Stimulated activated naive CD8-positive, alpha-beta T cell treated with anti-CD3 and anti-CD28 coated beads, Interleukin-15, Interleukin-2, amounts not matched to agents 100 U/mL and 50 U/mL, for 24 hours (primary cell): ENCODE measurements at regions not wholly inside any gene's neighbourhood (a gene's known extent, or its start where the extent isn't known, plus 50 kb on each side); places are given as distances from the start of the nearest gene placed in this dataset.
"Not testable (repeated sequence)": the region's sequence is repeated elsewhere in the genome, so short reads cannot be mapped to it uniquely, and the experiment has no call there.

ENCODE experiments used
- ATAC-seq: fragments of 150-1000 bp; cut with Tn5 transposase; one replicate; pipeline ENCODE4 v1.10.0; 2021
- DNase-seq: peaks from one replicate; pipeline ENCODE4 v3.0.0; 2021

DNA sequence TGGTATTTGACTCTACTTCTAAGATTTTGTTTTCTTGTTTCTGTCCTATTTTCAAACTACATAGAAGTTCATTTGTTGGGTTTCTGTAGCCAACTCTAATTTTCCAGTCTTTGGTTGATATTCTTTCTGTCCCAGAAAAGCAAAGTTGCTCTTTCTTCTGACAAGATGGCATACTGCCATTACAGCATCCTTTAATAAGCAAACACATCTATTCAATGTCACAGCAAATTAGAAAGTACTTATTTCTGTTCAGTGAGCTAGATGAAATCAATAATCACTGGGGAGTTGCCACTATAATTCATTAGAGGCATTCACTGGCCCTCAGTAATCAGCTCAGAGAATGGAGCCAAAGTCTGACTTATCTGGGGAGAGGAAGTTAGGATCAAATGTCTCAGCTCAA lies 1258.0 kb upstream of the IGFBP7 start:
- ATAC-seq, result no peak

DNA sequence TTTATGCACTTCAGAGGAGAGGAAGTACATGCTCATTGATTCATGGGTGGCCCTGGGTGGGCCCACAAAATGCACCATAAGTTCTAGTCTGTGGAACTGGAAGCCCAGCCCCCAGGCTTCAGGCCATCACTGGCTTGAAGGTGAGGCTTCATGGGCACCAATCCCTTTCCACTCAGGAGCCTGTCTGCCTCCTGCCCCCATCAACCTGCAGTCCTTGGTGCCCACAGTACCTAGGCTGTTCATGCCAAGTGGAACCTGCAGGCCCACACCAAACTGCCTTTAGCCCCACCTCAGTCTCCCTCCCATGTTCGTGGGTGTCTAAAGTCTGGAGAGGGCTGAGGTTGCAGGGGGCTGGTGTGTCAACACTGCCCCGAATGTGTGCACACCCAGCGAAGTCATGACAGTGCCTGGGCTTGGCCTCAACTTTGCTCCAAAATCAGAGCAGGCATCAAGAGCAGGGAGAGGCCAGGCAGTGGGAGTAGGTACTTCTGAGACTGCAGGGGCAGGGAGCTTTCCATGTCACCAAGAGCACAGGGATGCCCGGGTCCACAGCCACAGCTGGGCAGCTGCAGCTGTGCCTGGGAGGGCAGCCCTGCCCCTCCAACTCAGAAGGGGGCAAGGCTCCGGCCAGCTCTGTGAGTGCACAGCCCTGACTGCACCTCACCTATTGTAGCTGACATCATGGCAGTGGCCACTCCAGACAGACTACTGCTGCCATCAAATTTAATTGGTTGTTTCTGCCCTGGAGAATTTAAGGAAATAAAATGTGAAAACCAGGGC lies 1250.4 kb upstream of the IGFBP7 start:
- DNase-seq (no peak), ATAC-seq (no peak)

More for the DNA sequence above, 1258.0 kb upstream of the IGFBP7 start:
- no peak for DNase-seq

DNA sequence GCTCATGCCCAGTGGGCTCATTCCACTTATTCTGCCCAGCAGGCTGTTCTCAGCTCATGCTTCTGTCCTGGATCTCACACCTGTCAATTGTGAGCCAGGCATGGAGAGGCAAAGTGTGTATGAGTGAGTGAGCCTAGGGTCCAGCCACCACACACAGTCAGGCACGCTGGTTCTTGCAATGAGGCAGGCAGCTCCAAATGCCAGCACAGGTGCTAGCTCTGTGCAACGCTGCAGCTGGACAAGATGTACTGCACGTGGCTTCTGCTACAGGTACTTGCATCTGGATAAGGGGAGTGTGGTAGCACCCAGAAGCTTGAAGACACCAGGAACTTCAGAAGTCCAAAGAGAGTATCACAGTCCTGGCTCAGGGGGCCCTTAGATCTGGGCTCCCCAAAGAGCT lies 1249.4 kb upstream of the IGFBP7 start:
- no peak for ATAC-seq
- no peak for DNase-seq

DNA sequence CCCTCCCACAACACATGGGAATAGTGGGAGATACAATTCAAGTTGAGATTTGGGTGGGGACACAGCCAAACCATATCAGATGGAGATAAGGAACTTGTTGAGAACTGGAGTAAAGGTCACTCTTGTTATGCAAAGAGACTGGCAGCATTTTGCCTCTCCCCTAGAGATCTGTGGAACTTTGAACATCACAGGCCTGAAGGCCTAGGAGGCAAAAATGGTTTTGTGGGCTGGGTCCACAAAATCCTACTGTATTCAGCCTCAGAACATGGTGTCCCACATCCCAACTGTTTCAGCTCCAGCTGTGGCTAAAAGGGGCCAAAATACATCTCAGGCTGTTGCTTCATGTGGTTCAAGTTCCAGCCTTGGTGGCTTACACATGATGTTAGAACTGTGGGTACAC lies 1247.8 kb upstream of the IGFBP7 start:
- DNase-seq (no peak), ATAC-seq (no peak)

DNA sequence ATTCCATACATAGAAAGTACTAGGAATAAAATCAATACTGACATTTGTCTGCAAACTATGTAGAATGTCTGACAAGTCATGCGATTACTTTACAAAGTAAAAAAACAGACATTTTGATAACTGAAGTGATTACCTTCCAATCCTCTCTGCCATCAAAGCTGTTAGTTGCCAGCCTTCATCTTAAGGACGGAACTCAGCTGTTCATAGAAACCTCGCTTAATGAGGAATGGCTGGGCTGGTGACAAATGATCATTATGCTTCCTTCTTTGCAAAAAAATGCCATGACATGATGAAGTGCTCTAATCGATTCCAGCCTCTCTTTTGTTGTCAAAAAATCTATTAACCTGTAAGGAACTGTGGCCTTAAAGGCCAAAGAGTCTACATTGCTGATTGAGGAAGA lies 1214.9 kb upstream of the IGFBP7 start:
- DNase-seq, result no peak
- ATAC-seq, result no peak

DNA sequence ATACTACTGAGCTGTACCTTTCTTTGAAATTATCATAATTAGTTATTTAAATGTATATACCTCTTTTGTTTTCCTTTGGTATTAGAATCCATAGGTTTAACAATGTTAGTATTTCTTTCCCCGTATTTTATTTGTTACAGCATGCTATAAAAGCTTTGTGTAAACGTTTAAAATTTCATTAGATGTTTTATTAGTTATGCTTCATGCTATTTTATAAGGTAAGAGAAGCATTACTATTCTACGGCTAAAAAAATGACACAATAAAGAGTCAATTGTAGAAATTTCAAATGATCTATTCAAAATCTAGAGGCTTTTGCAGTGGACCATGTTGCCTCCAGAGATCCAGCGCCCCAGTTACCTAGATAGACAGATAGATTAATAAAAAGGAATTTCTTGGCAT lies 1203.3 kb upstream of the IGFBP7 start:
- DNase-seq (no peak), ATAC-seq (no peak)

DNA sequence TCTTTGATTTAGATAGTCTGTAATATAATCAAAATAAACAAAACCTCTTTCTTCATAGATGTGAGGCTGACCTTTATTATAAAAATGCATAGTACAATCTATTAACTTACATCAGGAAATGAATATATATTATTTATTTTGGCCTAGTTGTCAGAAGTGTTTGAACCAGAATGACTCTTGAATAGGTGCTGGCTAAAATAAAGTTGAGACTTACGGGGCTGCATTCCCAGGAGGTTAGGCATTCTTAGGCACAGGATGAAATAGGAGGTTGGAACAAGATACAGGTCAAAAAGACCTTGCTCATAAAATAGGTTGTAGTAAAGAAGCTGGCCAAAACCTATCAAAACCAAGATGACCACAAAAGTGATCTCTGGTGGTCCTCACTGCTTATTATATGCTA lies 1193.3 kb upstream of the IGFBP7 start:
- no peak for DNase-seq

DNA sequence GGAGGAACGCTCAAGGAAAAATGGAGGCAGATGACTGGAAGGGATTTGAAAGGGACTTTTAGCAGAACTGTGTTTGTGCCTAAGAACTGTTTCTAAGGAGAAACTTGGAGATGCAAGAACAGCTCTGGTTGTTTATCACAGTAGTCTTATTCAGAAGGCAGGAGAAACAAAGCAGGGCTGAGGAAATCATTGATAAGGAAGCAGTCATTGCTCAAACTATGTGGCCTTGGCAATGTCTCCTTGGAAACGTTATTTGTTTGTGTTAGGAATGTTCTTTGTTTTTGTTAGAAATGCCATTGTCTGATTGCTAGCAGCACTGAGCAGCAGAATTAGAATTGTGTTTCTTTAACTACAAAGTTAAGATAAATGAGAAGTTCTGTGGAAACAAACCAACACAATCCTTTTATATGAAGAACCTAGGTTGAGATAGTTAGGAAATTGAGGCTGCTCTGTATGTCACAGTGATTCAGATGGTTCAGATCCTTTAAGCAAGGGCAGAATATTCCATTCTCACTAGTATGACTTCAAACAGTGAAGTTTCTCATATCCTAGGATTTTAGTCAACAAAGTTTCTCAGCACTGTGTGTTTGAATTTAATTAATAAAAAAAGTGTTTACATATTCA lies 1191.3 kb upstream of the IGFBP7 start:
- no peak for DNase-seq
- no peak for ATAC-seq

More for the DNA sequence above, 1193.3 kb upstream of the IGFBP7 start:
- no peak for ATAC-seq

DNA sequence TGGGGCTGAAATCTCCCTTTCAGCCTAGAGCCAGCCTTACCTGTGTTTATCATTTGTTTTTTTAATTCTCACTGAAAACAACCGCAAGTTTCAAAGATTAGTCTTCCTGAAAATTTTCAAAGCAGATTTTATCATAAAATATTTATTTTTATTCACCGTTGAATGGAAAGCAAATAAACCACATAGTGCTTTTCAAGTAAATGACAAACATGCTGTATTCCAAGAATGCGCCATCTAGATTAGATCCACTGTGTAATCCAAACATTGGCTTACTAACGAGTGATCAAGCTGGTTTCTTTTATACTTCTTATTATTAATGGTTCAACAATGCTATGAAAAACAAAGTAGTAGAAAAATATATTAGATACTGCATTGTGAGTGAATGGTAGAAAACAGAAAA lies 1176.2 kb upstream of the IGFBP7 start:
- no peak for ATAC-seq
- DNase-seq, result no peak

DNA sequence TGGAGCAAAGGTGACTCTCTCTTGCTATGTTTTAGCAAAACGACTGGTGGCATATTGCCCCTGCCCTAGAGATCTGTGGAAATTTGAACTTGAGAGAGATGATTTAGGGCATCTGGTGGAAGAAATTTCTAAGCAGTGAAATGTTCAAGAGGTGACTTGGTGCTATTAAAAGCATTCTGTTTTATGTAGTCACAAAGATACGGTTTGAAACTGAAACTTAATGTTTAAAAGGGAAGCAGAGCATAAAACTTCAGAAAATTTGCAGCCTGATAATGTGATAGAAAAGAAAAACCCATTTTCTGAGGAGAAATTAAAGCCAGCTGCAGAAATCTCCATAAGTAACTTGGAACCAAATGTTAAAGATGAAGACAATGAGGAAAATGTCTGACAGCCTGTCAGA lies 1170.7 kb upstream of the IGFBP7 start:
- not testable (repeated sequence) for DNase-seq, ATAC-seq

DNA sequence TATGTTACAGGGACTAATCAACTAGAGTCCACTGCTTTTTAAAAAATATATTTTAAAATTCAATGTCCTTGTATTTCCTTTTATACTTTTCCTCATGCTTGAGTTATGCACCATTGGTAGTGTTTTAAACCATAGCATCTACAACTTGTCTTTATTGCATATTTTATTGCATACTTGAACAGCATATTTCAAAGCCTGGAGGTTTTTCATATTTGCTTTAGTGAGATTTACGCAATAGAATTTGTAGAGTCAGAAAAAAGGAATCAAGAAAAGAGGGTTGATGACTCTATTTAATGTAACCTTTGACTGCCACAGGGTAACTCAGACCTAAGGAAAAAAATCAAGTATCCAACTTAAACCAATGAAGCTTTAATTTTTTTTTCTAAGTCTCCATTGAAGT lies 1165.7 kb upstream of the IGFBP7 start:
- DNase-seq, result no peak
- no peak for ATAC-seq

DNA sequence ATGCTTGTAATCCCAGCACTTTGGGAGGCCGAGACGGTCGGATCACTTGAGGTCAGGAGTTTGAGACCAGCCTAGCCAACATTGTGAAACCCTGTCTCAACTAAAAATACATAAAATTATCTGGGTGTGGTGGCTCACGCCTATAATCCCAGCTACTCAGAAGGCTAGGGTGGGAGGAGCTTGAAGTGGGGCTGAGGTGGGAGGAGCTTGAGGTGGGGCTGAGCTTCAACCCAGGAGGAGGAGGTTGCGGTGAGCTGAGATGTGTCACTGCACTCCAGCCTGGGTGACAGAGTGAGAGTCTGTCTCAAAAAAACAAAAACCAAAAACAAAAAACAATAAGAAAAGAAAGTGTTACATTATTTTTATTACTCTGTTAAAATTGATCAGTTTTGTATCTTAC lies 1164.4 kb upstream of the IGFBP7 start:
- DNase-seq, result no peak
- no peak for ATAC-seq

DNA sequence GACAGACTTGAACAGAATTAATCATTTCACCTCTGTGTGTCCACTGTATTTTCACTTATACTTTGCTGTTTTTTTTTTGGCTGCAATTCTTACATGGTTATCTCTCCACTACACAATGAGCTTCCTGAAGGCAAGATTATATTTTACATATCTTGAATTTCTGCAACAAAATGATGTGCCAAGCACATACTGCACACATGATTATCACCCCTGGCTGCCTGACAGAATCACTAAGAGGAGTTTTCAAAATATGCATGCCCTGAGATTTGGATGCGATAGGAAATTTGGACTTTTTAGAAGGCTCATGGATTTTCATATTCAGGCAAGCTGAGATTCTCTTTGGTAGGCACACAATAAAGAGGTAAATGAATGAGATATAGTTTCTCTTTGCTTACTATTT lies 1162.1 kb upstream of the IGFBP7 start:
- DNase-seq (no peak), ATAC-seq (no peak)

DNA sequence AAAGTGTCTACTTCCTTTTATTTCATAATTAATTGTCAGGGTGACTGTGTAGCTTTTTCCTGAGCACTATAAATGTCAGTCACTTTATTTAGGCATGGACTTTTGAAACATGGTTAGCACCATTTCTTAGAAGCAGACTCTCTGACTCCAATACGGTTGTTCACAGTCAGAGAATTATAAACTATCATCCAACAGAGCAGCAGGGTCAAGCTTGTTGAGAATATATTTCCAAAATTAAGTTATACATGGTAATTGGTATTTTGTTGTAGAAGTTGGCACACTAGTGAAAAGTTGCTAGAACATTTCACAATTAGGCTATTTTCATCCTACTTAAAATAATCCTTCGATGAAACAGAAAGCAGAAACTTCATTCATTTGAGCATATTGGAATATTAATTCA lies 1155.5 kb upstream of the IGFBP7 start:
- ATAC-seq (no peak), DNase-seq (no peak)

DNA sequence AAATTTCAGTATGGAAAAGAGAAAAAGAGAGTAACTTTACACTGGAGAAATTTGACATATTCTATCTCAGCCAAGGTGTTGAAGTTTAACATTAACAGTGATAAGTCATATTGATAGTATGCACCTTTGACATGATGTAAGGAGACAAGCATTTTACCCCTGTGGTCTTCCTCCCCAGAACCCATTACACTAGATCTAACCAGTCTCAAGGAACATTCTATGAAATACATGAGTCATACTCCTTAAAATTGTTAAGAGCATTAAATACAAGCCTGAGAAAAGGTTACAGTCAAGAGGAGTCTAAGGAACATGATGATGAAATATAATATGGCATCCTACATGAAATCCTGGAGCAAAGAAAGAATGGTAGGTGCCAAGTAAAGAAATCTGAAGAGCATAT lies 1151.3 kb upstream of the IGFBP7 start:
- DNase-seq (no peak), ATAC-seq (no peak)

DNA sequence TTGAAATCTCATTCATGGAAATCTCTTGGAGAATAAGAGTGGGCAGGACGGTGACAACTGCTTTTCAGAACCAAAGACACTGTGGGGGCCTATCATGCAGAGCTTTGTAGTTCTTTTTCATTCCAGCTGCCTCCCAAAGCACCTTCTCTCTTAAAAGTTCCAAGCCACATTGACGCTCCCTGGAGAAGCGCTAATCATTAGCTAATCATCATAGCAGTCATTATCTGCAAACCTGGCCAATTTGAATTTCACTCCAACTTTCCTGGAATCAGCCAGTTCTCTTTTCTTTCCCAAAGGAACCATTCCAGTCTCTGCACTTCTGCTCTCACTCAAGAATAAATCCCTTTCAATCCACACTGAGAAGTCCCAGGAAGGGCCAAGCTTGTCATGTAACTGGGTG lies 1144.1 kb upstream of the IGFBP7 start:
- DNase-seq, result no peak

DNA sequence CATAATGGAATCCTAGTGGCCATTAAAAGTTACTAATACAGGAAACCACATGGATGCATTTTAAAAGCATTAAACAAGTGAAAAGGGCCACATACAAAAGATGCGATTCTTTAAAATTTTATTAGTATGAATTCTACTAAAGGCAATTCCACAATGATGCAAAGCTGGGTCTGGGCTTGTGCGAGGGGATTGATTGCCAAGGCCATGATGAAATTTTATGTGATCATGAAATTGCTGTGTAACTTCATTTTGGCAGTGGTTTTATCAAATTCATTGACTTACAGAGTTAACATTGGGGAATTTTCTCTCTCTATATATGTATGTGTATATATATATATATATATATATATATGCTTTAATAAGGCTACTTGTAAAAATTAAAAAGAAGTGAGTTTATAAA lies 1142.5 kb upstream of the IGFBP7 start:
- ATAC-seq (no peak), DNase-seq (no peak)

More for the DNA sequence above, 1144.1 kb upstream of the IGFBP7 start:
- no peak for ATAC-seq

DNA sequence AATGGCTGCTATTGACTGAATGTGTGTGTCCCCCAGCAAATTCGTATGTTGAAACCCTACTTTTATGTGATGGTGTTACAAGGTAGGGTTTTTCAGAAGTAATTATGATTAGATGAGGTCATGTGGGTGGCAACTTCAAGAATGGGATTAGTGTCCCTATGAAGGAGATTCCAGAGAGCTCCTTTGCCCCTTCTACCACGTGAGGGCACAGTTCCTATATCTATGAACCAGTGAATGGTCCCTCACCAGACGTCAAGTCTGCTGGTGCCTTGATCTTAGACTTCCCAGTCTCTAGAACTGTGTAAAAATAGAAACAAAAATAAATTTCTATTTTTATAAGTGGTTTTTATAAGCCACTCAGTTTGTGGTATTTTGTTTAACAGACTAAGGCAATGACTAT lies 1137.6 kb upstream of the IGFBP7 start:
- ATAC-seq, result no peak

DNA sequence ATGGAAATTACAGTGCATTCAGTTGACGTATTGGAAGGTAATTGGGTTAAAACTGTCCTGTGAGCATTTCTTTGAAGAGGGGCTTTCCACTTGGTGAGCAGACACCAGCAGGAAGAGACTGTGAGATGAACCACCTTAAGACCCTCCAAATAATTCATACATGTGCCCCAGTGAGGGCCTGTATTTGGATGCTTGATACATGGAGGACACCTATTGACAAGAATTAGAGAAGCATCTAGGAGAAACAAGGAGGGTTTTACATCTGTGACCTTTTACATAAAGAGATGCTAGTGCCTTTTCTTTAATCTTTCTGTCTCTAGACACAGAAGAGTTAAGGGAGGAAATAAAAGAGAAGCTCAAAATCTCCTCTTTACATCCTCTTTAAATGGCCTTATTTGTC lies 1115.3 kb upstream of the IGFBP7 start:
- no peak for DNase-seq
- ATAC-seq, result no peak

More for the DNA sequence above, 1137.6 kb upstream of the IGFBP7 start:
- DNase-seq, result no peak

DNA sequence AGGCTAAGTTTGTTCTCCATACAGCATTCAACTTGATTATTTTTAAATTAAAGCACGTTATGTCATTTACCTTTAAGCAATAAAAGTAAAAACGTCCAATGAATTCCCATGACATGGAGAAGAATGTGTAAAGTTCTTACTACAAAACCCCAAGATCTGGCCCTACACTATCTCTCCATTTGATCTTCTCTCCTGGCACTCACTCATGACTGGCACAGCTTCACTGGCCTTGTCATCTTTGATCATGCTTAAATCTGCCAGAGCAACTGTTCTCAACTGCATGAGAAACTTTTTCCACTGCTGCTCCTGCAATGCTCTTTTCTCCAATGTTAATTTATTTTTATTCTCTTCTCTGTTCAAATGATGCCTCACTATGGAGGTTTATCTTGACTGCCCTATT lies 1109.0 kb upstream of the IGFBP7 start:
- no peak for DNase-seq
- no peak for ATAC-seq

DNA sequence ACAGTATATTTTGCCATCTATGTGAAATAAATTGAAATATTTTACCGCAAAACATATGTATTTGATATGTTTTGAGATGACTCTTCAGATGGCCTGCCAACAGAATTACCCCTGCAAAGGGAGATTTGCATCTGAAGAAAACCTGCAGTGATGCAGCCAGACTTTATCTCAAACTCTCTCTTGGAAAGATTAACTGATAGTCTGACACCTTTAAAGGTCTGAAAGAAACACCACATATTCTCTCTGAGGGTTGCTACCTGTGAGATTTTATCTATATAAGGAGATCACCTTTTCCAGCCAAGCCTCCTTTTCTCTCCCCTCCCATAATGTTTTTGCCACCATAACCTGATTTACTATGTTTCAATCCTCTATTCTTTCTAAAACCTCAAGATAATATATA lies 1106.3 kb upstream of the IGFBP7 start:
- DNase-seq (no peak), ATAC-seq (no peak)

DNA sequence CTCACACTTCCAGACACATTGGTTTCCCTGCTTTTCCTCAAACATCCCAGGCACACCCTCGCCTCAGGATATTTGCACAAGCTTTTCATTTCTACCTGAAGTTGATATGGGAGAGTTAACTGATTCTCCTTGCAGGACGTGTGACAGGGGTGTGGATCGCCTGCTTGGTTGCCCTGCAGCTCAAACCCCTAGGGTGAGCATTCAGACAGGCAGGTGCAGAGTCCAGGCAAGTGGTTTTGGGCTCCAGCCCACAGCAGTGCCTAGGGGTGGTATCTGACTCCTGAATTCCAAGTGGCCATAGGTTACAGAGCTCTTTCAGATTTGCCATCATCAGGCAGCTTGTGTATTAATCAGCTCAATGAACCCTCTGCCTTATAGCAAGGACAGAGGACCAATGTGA lies 1104.2 kb upstream of the IGFBP7 start:
- DNase-seq, result no peak
- no peak for ATAC-seq

DNA sequence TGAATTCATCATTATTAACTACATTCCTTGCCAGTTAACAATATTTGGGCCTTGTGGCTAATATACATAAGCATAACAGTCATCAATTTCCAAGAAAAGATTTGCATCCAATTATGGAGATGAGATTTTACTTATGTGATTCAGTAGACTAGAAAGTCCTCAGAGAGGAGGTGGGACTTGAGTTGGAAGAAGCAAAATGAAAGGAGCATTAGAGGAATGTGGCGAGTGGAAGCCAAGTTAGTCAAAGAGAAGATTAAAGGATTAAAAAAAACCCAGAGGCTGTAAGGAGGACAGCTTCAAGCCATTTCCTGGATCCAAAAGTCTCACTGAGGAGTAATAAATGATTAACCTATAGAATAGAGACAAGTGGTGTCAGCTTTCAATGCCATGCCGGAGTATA lies 1099.4 kb upstream of the IGFBP7 start:
- DNase-seq, result no peak
- ATAC-seq, result no peak

DNA sequence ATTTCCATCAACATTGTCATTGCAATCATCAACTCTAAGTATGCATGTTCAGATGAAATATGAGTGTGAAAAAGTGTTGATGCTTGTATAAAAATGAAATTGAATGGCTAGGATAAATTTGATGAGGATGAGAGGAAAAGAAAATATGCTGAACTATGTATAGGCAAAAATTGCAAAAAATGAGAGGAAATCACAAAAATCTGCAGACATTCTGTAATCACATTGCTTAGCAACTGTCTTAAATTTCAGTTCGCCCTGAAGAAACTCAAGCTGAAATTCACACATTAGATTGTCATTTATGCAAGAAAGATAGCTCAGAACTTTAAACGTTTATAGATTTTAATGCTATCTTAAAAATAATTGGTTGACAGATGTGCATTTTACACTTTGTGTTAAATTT lies 1098.8 kb upstream of the IGFBP7 start:
- ATAC-seq (no peak), DNase-seq (no peak)
